DOHH2 (cell line): ENCODE measurements at regions not wholly inside any gene's neighbourhood (a gene's known extent, or its start where the extent isn't known, plus 50 kb on each side); places are given as distances from the start of the nearest gene placed in this dataset.

Experiments used
- EZH2phosphoT487 ChIP-seq: fragments of 200-600 bp; sonication (generic); IDR thresholded peaks from 2 replicates; pipeline ENCODE4 v1.6.1; 2017; ENCODE audit warnings: borderline replicate concordance, mild to moderate bottlenecking, antibody characterized with exemption, low read length, moderate library complexity, mixed read lengths
- TF ChIP-seq, protein P1 (sequence below): fragments of 200-600 bp; sonication (generic); IDR thresholded peaks from one replicate; pipeline ENCODE4 v1.5.1; 2014; ENCODE audit warnings: antibody characterized with exemption, mild to moderate bottlenecking, low read depth, low read length; ENCODE audit not compliant: poor library complexity, severe bottlenecking

DNA sequence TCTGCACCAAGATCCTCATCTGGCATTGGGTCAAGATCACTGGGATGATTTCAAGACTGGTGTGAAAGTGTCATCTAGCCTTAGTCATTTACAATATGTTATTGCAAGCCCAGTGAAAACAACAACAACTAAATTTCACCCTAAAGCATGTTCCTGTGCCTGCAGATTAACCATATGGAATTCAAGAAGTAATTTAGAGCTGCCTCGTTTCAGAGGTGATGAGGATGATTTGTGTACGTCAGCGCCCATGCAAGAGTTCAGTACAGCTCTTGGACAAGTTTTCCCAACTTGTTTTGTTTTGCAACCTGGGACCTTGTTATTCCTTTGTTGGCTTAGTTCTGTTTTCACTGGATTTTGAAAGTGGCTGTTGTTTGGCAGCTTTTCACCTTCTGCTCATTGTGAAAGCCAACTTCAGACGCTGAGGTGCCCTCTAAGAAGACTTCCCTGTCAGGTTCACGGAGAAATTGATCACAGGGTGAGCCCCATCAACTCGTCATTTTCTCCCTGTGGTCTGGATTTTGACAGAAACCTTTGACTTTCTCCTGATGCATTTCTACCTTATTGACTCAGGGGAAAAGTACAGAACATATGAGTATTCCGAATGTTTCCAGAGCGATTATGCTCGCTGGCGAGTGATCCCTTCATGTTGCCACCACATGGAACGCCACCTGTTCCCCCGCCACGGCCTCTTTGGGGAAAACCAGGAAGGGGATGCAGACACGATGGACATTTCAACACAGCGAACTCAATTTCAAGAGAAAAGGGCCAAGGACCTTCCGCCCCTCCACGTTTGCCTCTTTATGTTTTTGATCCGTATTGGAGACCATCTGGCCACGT is 85.6 kb downstream of the FOXL1 start:
- TF ChIP-seq, protein P1, sequence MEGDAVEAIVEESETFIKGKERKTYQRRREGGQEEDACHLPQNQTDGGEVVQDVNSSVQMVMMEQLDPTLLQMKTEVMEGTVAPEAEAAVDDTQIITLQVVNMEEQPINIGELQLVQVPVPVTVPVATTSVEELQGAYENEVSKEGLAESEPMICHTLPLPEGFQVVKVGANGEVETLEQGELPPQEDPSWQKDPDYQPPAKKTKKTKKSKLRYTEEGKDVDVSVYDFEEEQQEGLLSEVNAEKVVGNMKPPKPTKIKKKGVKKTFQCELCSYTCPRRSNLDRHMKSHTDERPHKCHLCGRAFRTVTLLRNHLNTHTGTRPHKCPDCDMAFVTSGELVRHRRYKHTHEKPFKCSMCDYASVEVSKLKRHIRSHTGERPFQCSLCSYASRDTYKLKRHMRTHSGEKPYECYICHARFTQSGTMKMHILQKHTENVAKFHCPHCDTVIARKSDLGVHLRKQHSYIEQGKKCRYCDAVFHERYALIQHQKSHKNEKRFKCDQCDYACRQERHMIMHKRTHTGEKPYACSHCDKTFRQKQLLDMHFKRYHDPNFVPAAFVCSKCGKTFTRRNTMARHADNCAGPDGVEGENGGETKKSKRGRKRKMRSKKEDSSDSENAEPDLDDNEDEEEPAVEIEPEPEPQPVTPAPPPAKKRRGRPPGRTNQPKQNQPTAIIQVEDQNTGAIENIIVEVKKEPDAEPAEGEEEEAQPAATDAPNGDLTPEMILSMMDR = no peak
- TF ChIP-seq EZH2phosphoT487 = no peak
